ENCODE measurements at regions not wholly inside any gene's neighbourhood (a gene's known extent, or its start where the extent isn't known, plus 50 kb on each side); places are given as distances from the start of the nearest gene placed in this dataset.

DNA sequence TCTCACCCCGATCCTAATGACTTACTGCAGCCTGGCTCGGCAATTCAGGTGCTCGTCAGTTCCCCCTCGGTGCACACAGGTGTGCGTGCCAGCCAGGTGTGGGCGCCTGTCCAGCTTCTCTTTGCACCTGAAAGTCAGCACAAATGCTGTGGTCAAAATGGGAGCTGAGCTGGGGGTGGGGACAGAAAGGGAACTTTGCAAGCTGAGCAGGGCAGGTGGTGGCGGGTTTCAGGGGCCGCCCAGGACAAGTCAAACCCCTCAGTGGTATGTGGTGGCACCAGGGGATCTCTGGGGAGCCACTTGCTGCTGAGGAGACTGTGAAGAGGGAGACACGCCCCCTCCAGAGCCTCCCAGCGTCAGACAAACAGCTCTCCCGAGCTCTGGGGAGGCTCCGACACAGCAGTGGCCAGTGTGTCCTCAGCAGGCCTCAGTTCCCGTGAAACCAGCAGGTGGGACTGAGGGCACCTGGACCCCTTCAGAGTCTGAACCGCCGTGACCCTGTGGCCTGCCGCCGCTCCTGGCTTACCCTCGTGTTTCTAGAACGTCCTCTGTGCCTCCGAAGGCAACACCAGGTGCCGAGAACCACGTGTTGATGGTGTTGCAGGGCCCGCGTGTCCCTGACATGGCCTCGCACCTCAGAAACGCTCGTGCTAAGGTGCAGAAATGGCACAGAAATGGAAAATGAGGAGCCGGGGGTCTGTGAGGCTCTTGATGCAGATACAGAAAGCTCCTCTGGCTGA is 233.5 kb upstream of the TNRC6C start:
- TF ChIP-seq CTCF (IDR thresholded peaks at IDR 0.05) (no peak), ZFX (IDR thresholded peaks at IDR 0.05; ENCODE audit: borderline replicate concordance) (no peak)

Measured in 22Rv1 (cell line).